ENCODE measurements at regions not wholly inside any gene's neighbourhood (a gene's known extent, or its start where the extent isn't known, plus 50 kb on each side); places are given as distances from the start of the nearest gene placed in this dataset.

GRCh38 chr9:118734696-118735095 lies 634.5 kb downstream of the BRINP1 start:
- CTCF ChIA-PET = no interaction called here
- BruUV-seq (replicated peaks) = no TSS peak
- TF ChIP-seq POLR2AphosphoS5 (IDR thresholded peaks at IDR 0.05; ENCODE audit: low read depth, low read length) (no peak), REST (IDR thresholded peaks at IDR 0.05; ENCODE audit: insufficient read depth in 1 of 2, low read depth in 2 of 2, low read length in 1 of 2) (no peak), SIN3A (IDR thresholded peaks at IDR 0.05; ENCODE audit: borderline replicate concordance, insufficient read depth, low read depth, low read length) (no peak)
- H3K27me3 ChIP-seq (ENCODE audit: control insufficient read depth, insufficient read depth, low read length) = no peaks in the 10 kb centered on the region
- no peaks in the 10 kb centered on the region for H3K36me3 ChIP-seq (ENCODE audit: control insufficient read depth, insufficient read depth, low read length)
- no peak overlapping the region for H3K27ac ChIP-seq (ENCODE audit: low read length)
- H3K9me3 ChIP-seq (ENCODE audit: control insufficient read depth, insufficient read depth, low read depth, low read length) = no peaks in the 10 kb centered on the region
- intact Hi-C loops (cut with micrococcal nuclease; ENCODE audit: unreplicated experiment) (no loop called here), in situ Hi-C loops (cut with HindIII; ENCODE audit: low pct_unique_long_range_greater_than_20kb, low sequenced_read_pairs) (no loop called here)
- no peak for DNase-seq (ENCODE audit: low read depth, low spot score)
- POLR2A ChIA-PET = no interaction called here
- no peak overlapping the region for H3K4me3 ChIP-seq (ENCODE audit: low read depth in 2 of 2, low read length in 2 of 2)
- ATAC-seq = no peak
- H3K4me1 ChIP-seq (ENCODE audit: control insufficient read depth, insufficient read depth, low read length) = no peaks in the 10 kb centered on the region

GRCh38 chr9:118736406-118736805 lies 632.8 kb downstream of the BRINP1 start:
- BruUV-seq (replicated peaks) = no TSS peak
- no peak for TF ChIP-seq POLR2AphosphoS5 (IDR thresholded peaks at IDR 0.05; ENCODE audit: low read depth, low read length)
- no peak for TF ChIP-seq REST (IDR thresholded peaks at IDR 0.05; ENCODE audit: insufficient read depth in 1 of 2, low read depth in 2 of 2, low read length in 1 of 2)
- TF ChIP-seq CTCF (IDR thresholded peaks at IDR 0.05) = no peak
- TF ChIP-seq SIN3A (IDR thresholded peaks at IDR 0.05; ENCODE audit: borderline replicate concordance, insufficient read depth, low read depth, low read length) = no peak
- no peak for TF ChIP-seq TCF7L2 (IDR thresholded peaks at IDR 0.05; ENCODE audit: low read depth, low read length)
- in situ Hi-C loops (cut with HindIII; ENCODE audit: low pct_unique_long_range_greater_than_20kb, low sequenced_read_pairs) (no loop called here), intact Hi-C loops (cut with micrococcal nuclease; ENCODE audit: unreplicated experiment) (no loop called here)
- ChIA-PET CTCF (no interaction called here), POLR2A (no interaction called here)
- no peaks in the 10 kb centered on the region for H3K4me1 ChIP-seq (ENCODE audit: control insufficient read depth, insufficient read depth, low read length)
- H3K36me3 ChIP-seq (ENCODE audit: control insufficient read depth, insufficient read depth, low read length) = no peaks in the 10 kb centered on the region
- no peak overlapping the region for H3K27ac ChIP-seq (ENCODE audit: low read length)
- H3K9me3 ChIP-seq (ENCODE audit: control insufficient read depth, insufficient read depth, low read depth, low read length) = no peaks in the 10 kb centered on the region
- ATAC-seq (no peak), DNase-seq (ENCODE audit: low read depth, low spot score) (no peak)
- H3K4me3 ChIP-seq (ENCODE audit: low read depth in 2 of 2, low read length in 2 of 2) = no peak overlapping the region
- no peaks in the 10 kb centered on the region for H3K27me3 ChIP-seq (ENCODE audit: control insufficient read depth, insufficient read depth, low read length)

All from Panc1 (cell line).